Psoas muscle (tissue), 7 donors: ENCODE measurements at regions not wholly inside any gene's neighbourhood (a gene's known extent, or its start where the extent isn't known, plus 50 kb on each side); places are given as distances from the start of the nearest gene placed in this dataset.

Source experiments
- ATAC-seq, 4 donors: fragments of 200-7000 bp; cut with Tn5 transposase; one replicate each; pipeline ENCODE4 v1.9.1; 2020; ENCODE audit warnings: moderate library complexity in 3 of 4, mild to moderate bottlenecking in 2 of 4
- DNase-seq, 2 donors: peaks; one replicate each; pipeline ENCODE4 v3.0.0-alpha.2; 2020
- H3K27ac ChIP-seq: fragments of 200-600 bp; one replicate; pipeline ENCODE4 v1.8.0; 2022
- H3K27me3 ChIP-seq, 3 donors: fragments of 200-600 bp in 1 of 3; one replicate each; pipeline versions ENCODE4 v1.6.1 to v1.8.0; 2013 to 2022; ENCODE audit warnings: low read length in 2 of 3, mild to moderate bottlenecking in 2 of 3, moderate library complexity in 1 of 3; ENCODE audit not compliant: insufficient read depth in 3 of 3
- H3K36me3 ChIP-seq, 2 donors: fragments of 200-600 bp in 1 of 2; one replicate each; pipeline versions ENCODE4 v1.6.1 to v1.8.0; 2013 to 2022; ENCODE audit warnings: low read depth in 1 of 2, mild to moderate bottlenecking in 1 of 2, moderate library complexity in 1 of 2; ENCODE audit not compliant: insufficient read depth in 1 of 2
- H3K4me1 ChIP-seq: fragments of 200-600 bp; one replicate; pipeline ENCODE4 v1.8.0; 2022
- H3K4me3 ChIP-seq: fragments of 200-600 bp; one replicate; pipeline ENCODE4 v1.8.0; 2022; ENCODE audit warnings: mild to moderate bottlenecking
- H3K9me3 ChIP-seq: fragments of 200-600 bp; one replicate; pipeline ENCODE4 v1.8.0; 2022
- CTCF ChIP-seq: fragments of 200-600 bp; IDR thresholded peaks from one replicate; pipeline ENCODE4 v1.8.0; 2022; ENCODE audit warnings: antibody characterized with exemption
- WGBS, 3 donors: extraction: QIAGEN DNeasy Blood & Tissue Kit; methylation state at CpG; one replicate each; pipeline versions ENCODE4 v1.1.6 to v1.1.7; 2013; 5-methylcytosine and 5-hydroxymethylcytosine counted together
- intact Hi-C, 2 donors: fragments of 100-400 bp; cut with DNase I; formaldehyde crosslinking; loops; one replicate each; pipeline versions ENCODE4 v1.11.0 to v1.14.2; 2022
- donor health status: healthy with polysubstance abuse.
- donor health status: DM: no; HTN: no; CAD: no; lungs with moderate emphysema.
- donor health status: Bipolar disorder and iron deficiency.
- donor health status: healthy.
- donor health status: DM: yes; HTN: yes; CAD: no.
- donor health status: DM: no; HTN: no; CAD: no.
- donor health status: DM: yes; HTN: yes; CAD: no.

- WGBS, 3 donors, result 80 to 87% (median 85%) methylated on average over 4 of the region's 4 CpGs
- H3K4me1 ChIP-seq, result no peaks in the 10 kb centered on the region
- no peak for TF ChIP-seq CTCF
- no peak overlapping the region for H3K4me3 ChIP-seq
- intact Hi-C loops, result no loop called here
- no peak overlapping the region for H3K27ac ChIP-seq
- no peaks in the 10 kb centered on the region for H3K9me3 ChIP-seq
- no peaks in the 10 kb centered on the region for H3K36me3 ChIP-seq
- no peak for DNase-seq
- ATAC-seq, result no peak
- peaks cover 0 to 2% (median 0%) of the 10 kb centered on the region in 3 donors for H3K27me3 ChIP-seq
Measured at GRCh38 chr21:19145682-19146293, 742.2 kb upstream of the TMPRSS15 start.

GRCh38 chr21:19148056-19148455 is 744.5 kb upstream of the TMPRSS15 start:
- Histone ChIP-seq H3K36me3 (no peaks in the 10 kb centered on the region), H3K27me3 (peaks cover 0 to 2% (median 0%) of the 10 kb centered on the region in 3 donors), H3K27ac (no peak overlapping the region), H3K4me1 (no peaks in the 10 kb centered on the region), H3K9me3 (no peaks in the 10 kb centered on the region), H3K4me3 (no peak overlapping the region)
- no peak for TF ChIP-seq CTCF
- DNase-seq (no peak), ATAC-seq (no peak)
- intact Hi-C loops, result no loop called here
- WGBS, 3 donors, result 80 to 86% (median 83%) methylated on average over 3 of the region's 3 CpGs

- Histone ChIP-seq H3K9me3 (no peaks in the 10 kb centered on the region), H3K36me3 (no peaks in the 10 kb centered on the region), H3K4me1 (no peaks in the 10 kb centered on the region), H3K27me3 (no peaks in the 10 kb centered on the region), H3K4me3 (no peak overlapping the region), H3K27ac (no peak overlapping the region)
- DNase-seq (no peak), ATAC-seq (no peak)
- no peak for TF ChIP-seq CTCF
- WGBS, 3 donors, result 34 to 39% (median 35%) methylated on average over 4 of the region's 4 CpGs
- intact Hi-C loops, result no loop called here
Measured at GRCh38 chr21:19171585-19171984, 768.0 kb upstream of the TMPRSS15 start.

- Histone ChIP-seq H3K9me3 (no peaks in the 10 kb centered on the region), H3K36me3 (no peaks in the 10 kb centered on the region), H3K4me1 (no peaks in the 10 kb centered on the region), H3K27ac (no peak overlapping the region), H3K4me3 (no peak overlapping the region), H3K27me3 (no peaks in the 10 kb centered on the region)
- intact Hi-C loops, result no loop called here
- no peak for ATAC-seq
- no peak for TF ChIP-seq CTCF
- no peak for DNase-seq
- 69 to 82% (median 81%) methylated on average over 3 of the region's 3 CpGs for WGBS, 3 donors
Measured at GRCh38 chr21:19181604-19182140, 778.1 kb upstream of the TMPRSS15 start.

- no peaks in the 10 kb centered on the region for H3K27me3 ChIP-seq
- no peaks in the 10 kb centered on the region for H3K4me1 ChIP-seq
- H3K4me3 ChIP-seq, result no peak overlapping the region
- intact Hi-C loops, result no loop called here
- no peaks in the 10 kb centered on the region for H3K36me3 ChIP-seq
- no peak for TF ChIP-seq CTCF
- H3K27ac ChIP-seq, result no peak overlapping the region
- no peak for ATAC-seq
- DNase-seq, result no peak
- WGBS, 3 donors, result 29 to 34% (median 29%) methylated on average over 4 of the region's 4 CpGs
- no peaks in the 10 kb centered on the region for H3K9me3 ChIP-seq
Measured at GRCh38 chr21:19197950-19198349, 794.4 kb upstream of the TMPRSS15 start.
